ENCODE measurements at regions not wholly inside any gene's neighbourhood (a gene's known extent, or its start where the extent isn't known, plus 50 kb on each side); places are given as distances from the start of the nearest gene placed in this dataset.
A peak's percentile ranks its signal among the peaks of the same experiment; 100 is the strongest.

GRCh38 chr9:115261656-115262081 lies 143.7 kb upstream of the TNC start:
- peak; percentile 73 for DNase-seq

GRCh38 chr9:115262477-115262876 lies 144.5 kb upstream of the TNC start:
- DNase-seq: peak; percentile 72

DNA sequence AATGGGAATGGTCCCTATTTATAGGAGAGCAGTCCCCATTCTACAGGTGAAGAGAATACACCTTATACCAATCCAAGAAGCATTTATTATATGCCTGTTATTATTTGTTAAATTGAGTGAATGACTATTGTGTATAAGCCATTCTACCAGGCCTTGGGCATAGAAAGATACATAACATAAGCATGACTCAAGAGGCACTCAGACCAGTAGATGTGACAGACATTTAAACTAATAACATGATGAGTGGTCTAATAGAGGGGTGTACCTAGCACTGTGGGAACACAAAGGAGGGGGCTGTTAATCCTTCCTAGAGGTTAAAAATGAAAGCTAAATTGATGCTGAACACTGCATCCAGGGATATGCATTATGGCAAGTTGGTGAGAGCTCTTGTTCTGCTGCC lies 145.0 kb upstream of the TNC start:
- peak; percentile 64 for DNase-seq

DNA sequence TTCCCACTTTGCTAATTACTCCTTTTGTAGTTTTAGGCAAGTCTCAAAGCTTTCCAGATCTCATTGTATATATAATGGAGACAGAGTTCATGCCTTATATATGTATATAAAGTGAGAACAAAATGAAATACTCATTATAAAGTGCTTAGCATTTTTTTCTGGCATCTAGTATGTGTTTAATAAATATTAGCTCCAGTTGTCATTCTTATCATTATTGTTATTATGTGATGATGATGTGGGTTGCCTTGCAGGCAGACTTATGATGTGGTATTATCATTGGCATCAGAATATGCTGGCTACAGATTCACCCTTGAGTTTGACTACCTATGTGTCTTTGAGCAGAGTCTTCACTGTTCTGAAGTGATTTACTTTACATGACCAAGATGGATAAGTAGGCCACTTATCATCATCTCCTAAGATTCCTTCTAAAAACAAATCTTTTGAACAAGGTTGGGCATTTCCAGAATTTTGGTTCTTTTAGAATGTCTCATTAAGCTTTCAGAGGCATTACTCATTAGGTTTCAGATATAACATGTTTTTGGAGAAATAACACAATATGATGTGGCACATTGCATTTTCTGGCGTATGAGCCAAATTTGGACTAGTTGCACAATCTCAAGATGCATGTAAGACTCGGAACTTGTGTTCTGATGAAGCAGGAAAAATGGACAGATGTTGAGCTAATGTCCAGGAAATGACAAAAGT lies 145.6 kb upstream of the TNC start:
- peak; percentile 68 for DNase-seq

DNA sequence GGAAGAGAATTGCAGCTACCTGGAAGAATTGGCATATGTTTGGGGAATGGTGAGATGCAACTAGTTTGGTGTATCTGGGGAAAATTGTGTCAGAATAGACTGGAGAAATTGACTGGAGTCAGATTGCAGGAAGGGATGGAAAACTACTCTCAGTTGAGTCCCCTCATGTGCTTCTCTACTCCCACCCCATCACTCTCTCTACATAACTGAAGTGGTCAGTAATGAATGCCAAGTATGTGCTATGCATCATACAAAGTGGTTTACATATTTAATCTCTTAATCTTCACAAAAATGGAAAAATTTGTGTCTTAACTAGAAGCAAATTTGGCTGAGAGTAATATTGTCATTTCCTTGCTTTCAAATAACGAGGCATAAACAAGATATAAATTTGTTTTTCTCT lies 146.4 kb upstream of the TNC start:
- DNase-seq: peak; percentile 86

- DNase-seq: peak; percentile 49
Measured at GRCh38 chr9:115267790-115268189, 149.8 kb upstream of the TNC start.

GRCh38 chr9:115275753-115276152 lies 157.8 kb upstream of the TNC start:
- DNase-seq: no peak

DNA sequence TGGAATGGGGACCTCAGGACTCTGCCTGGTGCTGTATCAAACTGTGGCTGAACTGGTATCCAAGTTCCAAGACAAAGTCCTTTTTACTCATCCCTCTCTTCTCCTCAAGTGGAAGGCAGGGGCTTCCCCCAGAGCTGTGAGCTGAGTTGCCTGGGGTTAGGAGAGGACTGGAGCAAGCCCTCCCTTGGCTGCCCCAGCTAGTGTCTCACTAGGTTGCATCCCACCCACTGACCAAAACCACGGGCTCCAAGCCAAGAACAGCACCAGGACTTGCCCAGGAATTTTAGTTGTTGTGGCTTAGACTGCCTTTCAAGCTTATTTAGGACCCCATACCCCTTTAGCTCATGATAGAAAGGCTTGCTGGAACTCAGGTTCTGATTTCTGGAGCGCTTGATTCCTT lies 158.7 kb upstream of the TNC start:
- DNase-seq: peak; percentile 75

DNA sequence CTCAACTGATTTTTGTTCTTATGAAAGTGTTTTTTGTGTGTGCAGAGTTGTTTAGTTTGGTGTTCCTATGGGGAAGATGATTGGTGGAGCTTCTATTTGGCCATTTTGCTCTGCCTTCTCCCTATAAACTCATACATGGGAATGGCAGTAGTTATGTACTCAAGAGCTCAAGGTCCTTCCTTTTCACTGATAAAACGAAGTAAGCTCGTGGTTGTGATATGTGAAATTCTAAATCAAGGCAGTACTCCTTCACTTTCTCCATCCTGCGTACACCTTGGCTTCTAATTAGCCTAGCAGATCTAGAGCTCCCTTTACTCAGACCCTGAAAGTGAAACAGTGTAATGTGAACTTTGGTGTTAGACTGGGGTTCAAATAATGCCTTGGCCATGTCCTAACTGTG lies 159.3 kb upstream of the TNC start:
- no peak for DNase-seq

- DNase-seq: no peak
Measured at GRCh38 chr9:115278326-115279035, 160.5 kb upstream of the TNC start.

GRCh38 chr9:115283395-115283794 lies 165.4 kb upstream of the TNC start:
- DNase-seq: no peak

DNA sequence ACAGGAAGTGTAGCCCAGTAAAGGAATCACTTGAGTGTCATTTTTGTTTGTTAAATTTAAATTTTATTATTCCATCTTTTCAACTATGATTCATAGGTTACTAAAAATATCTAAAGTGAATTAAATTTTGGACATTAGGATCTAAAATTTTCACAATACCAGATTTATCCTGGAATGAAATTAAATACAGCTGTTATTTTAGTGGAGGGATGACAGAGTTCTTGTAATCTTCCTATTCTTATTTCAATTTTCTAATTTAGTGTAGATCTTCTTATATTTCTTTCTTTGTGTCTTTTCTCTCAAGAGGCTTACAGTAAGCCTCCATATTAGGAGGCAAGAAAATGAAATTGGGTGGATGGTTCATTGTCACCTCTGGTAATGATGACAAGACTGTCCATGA lies 167.9 kb upstream of the TNC start:
- no peak for DNase-seq

- DNase-seq: no peak
Measured at GRCh38 chr9:115286411-115286810, 168.5 kb upstream of the TNC start.

DNA sequence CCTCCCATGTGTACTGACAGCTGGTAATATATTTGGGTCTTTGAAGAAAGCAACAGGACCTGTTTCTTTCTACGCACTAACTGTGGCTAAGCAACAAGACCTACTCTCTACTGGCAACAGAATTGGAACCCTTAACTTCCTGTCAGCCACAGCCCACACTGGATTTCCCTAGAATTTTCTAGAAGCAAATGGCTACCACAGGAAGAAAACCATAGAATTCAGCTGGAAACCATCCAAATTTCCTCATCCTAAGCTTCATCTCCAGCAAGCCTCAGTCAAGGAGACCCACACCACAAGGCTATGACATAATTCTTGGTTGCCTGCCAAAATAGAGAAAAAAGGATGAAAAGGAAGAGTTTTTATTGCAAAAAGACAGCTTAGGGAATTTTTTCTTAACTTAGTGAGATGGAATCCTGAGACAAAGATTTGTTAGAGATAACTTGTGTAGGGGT lies 171.8 kb upstream of the TNC start:
- peak; percentile 85 for DNase-seq

DNA sequence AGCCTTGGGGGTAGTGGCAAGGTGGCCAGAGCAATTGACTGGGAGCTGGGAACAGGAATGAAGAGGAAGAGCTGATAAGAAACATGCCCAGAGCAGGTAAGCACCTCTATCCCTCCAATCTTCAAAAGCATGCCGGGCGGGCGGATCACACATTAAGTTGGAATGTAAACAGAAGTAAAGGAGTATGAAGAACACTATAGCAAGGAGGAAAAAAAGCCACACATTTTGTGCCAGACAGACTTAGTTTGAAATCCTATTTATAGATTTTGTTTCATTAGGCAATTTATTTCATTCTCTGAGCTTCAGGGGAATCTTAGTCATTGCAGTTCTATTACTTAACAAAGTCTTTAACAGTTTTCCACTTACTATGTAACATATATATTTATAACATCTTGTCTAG lies 173.9 kb upstream of the TNC start:
- no peak for DNase-seq

DNA sequence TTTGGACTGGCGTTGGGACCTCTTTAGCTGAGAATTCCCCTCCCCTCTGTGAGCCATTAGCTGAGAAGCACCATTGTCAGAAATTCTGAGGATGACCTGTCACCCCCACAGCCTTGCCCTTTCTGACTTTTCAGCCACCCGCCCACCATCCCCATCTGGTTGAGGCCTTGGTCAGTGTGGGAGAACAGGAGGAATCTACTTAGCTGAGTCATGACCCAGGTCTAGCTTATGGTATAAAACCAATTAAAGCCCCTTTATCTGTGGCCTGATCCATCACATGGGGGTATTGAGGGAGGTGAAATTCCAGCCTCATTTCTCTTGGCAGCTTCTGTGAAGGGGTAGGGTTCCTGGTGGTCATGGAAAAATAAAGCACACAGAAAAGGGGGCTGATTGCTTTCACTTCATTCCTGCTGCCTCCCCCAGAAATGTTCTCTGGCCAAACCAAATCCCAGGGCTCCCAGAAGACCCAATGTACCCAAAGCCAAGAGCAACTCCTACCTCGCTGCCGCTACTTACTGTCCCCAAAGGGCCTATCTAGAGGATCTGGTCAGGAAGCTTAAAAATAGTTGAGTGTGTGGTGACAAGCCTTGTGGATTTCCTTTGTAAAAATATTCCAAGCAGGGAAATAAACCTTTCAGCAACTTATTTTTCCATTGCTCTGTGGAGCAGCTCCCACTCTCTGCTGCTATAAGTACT lies 174.8 kb upstream of the TNC start:
- no peak for DNase-seq

DNA sequence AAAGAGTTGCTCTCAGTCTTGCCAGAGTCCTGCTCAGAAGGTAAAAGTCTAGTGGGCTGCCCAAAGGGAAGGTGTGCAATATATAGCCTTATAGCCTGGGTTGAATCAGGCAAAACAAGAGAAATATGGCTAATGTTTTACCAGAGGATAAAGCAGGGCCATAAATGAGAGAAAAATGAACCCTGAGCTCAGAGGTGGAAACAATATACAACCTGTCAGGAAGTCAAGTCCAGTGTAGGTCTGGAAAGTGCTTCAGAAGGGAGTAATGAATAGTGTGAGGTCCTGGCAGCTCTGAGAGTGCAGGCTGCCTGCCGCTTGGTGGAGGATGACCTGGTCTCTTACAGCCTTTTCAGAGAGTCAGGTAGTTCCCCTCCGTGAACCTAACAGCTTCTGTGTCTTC lies 177.8 kb upstream of the TNC start:
- no peak for DNase-seq

DNA sequence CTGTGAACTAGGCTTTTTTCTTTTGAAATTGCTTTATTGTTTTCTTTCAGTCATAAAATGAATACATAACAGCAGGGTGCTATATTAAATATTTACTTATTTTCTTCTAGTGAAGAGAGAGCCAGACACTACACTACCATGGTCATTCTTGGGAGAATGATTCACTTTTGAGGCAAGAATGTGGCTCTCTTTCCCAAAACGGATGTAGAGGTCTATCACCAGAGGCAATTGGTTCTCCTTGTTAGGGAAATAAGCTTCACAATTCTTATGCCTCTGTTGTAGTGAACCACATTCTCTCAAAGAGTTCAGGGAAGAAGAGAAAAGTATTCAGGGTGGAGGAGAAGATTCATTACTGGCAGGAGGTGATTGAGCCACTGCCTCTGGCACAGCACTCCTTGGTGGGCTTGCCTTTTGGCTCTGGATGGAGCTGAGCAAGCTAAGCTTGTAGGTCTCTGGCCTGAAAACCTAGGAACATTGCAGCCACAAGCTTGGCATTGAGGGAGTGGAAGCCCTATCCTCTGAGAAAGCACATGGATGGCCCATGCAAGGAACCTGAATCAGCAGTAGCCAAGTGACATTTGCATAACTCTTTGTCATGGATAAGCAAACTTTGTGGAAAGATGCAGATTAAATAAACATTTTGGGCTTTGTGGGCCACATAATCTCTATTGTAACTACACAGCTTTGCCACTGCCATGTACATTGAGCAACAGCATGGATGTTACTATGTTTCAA lies 179.0 kb upstream of the TNC start:
- DNase-seq: peak; percentile 50

DNA sequence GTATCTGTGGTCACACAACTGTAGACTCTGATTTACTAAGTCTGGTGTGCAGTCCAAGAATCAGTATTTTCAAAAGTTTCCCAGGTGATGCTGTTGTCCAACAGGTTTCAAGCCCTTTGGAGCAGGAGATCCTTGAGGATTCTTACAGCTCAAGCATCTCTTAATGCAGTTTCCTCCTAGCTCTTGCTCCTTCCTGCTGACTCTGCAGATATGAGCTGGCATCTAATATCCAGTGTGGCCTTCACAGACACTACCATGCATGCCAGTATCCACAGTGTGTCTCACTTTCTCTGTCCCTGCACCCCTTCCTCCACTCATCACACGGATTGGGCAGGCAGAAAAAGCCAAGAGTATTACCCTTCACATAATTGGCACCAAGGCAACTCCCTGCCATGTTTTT lies 182.2 kb upstream of the TNC start:
- DNase-seq: no peak

DNA sequence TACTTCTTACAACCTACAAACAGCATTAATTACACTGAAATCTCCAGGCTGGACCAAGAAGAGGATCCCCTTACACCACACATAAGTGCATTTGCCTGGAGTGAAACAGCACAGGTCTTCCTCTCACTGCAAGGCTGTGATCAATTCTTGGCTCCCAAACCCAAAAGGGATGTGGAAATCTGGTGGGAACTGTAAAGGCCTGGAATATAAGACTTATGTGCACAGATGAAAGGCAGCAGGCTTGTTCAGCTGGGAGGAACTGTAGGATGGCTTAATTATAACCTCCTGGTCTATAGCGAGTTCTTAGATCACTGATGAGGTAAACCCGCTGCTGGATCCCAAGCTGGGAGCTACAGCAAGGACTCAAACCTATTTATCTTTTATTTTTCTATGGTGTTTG lies 182.9 kb upstream of the TNC start:
- DNase-seq: no peak

DNA sequence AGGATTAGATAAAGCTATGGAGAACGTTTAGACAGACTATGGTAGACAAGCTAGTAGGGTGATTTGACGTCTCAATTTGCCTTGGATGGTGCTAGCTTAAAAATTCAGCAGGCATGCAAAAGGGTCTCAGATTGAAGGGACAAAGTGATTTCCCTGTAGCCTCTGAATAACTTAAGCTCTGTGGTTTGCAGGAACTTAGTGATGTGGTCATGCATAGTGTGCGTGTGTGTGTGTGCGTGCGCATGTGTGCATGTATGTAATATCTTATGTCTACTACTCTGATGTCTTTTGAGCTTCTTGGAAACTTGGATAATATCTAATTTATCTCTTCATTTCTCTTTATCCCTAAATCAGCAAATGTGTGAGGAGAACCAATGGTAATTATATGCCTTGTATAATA lies 183.6 kb upstream of the TNC start:
- DNase-seq: no peak

DNA sequence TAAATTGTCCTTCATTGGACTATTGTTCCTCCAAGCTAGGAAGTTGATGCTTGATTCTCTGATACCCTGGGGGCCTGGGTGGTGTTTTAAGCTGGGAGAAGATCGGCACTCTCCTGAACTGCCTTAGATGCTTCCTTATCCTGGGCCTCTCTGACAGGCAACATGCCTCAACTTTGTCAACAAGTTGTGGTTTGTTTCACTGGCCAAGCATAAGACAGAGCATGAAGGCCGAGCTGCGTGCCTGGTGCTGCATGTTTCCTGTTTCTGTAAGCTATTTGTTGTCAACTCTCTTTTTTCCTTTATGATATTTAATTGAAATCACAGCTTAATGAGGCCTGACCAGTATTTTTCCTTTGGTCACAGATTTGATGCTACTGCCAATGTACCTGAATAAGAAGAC lies 187.6 kb upstream of the TNC start:
- no peak for DNase-seq

DNA sequence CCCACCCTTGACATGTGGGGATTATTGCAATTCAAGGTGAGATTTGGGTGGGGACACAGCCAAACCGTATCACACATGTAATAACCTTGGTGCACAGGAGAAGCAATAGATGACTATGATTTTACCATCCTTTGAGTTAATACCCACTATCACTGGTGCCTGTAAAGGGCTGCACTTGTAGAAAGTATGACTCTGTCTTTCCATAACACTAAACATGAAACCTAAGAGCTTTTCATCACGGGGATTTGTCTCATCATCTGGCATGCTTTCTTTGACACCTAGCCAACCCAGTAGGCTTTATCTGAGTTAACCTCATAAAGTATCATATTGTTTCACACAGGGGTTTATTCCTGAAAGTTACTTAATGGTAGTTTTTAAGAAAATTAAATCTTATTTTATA lies 188.9 kb upstream of the TNC start:
- DNase-seq: peak; percentile 54
